Left cardiac atrium (tissue), 4 donors: ENCODE measurements at regions not wholly inside any gene's neighbourhood (a gene's known extent, or its start where the extent isn't known, plus 50 kb on each side); places are given as distances from the start of the nearest gene placed in this dataset.
"Not testable (repeated sequence)": the region's sequence is repeated elsewhere in the genome, so short reads cannot be mapped to it uniquely, and the experiment has no call there.

Source experiments
- ATAC-seq, 2 donors: fragments of 200-7000 bp; cut with Tn5 transposase; one replicate each; pipeline ENCODE4 v1.9.1; 2020; ENCODE audit warnings: mild to moderate bottlenecking in 2 of 2, moderate library complexity in 2 of 2
- DNase-seq: peaks from one replicate; pipeline ENCODE4 v3.0.0-alpha.2; 2020
- intact Hi-C, 2 donors: fragments of 100-400 bp; cut with DNase I; formaldehyde crosslinking; loops; one replicate each; pipeline versions ENCODE4 v1.14.1 to v1.15.1; 2022 to 2023
- donor health status: DM: no; HTN: yes; CAD: no.
- donor health status: DM: no; HTN: yes; CAD: no; lungs with severe emphysema.
- donor health status: DM: yes; HTN: yes; CAD: no.
- donor health status: Dilated cardiomyopathy.

GRCh38 chr9:108412755-108413154, 443.0 kb downstream of the ACTL7B start:
- DNase-seq (no peak), ATAC-seq (no peak)
- intact Hi-C loops, result no loop called here

GRCh38 chr9:108411632-108412031, 444.2 kb downstream of the ACTL7B start:
- intact Hi-C loops, result no loop called here

GRCh38 chr9:108410161-108410560, 445.6 kb downstream of the ACTL7B start:
- DNase-seq (no peak), ATAC-seq (no peak)
- intact Hi-C loops, result no loop called here

More at GRCh38 chr9:108411632-108412031, 444.2 kb downstream of the ACTL7B start:
- ATAC-seq (no peak), DNase-seq (no peak)

- DNase-seq, result no peak
- no peak for ATAC-seq
- intact Hi-C loops, result no loop called here
Observed at GRCh38 chr9:108400297-108400696, 455.5 kb downstream of the ACTL7B start.

- no peak for DNase-seq
- no peak for ATAC-seq
- intact Hi-C loops, result no loop called here
Observed at GRCh38 chr9:108399851-108400250, 455.9 kb downstream of the ACTL7B start.

GRCh38 chr9:108397286-108397685, 458.5 kb downstream of the ACTL7B start:
- DNase-seq (no peak), ATAC-seq (no peak)
- intact Hi-C loops, result no loop called here

GRCh38 chr9:108396611-108397010, 459.2 kb downstream of the ACTL7B start:
- intact Hi-C loops, result no loop called here

GRCh38 chr9:108396193-108396592, 459.6 kb downstream of the ACTL7B start:
- DNase-seq (no peak), ATAC-seq (no peak)
- intact Hi-C loops, result no loop called here

More at GRCh38 chr9:108396611-108397010, 459.2 kb downstream of the ACTL7B start:
- ATAC-seq (no peak), DNase-seq (no peak)

GRCh38 chr9:108395421-108395820, 460.4 kb downstream of the ACTL7B start:
- intact Hi-C loops, result no loop called here
- no peak for DNase-seq
- ATAC-seq, result no peak

- intact Hi-C loops, result no loop called here
- no peak for DNase-seq
Observed at GRCh38 chr9:108394726-108395125, 461.1 kb downstream of the ACTL7B start.

GRCh38 chr9:108393481-108394001, 462.2 kb downstream of the ACTL7B start:
- intact Hi-C loops, DNase-seq, ATAC-seq: not testable (repeated sequence)

More at GRCh38 chr9:108394726-108395125, 461.1 kb downstream of the ACTL7B start:
- no peak for ATAC-seq

GRCh38 chr9:108392877-108393276, 462.9 kb downstream of the ACTL7B start:
- intact Hi-C loops, result no loop called here
- no peak for ATAC-seq
- no peak for DNase-seq

- ATAC-seq, result no peak
- intact Hi-C loops, result no loop called here
- DNase-seq, result no peak
Observed at GRCh38 chr9:108389056-108389455, 466.7 kb downstream of the ACTL7B start.

GRCh38 chr9:108386859-108387384, 468.9 kb downstream of the ACTL7B start:
- no peak for ATAC-seq

GRCh38 chr9:108386032-108386431, 469.8 kb downstream of the ACTL7B start:
- ATAC-seq, result no peak
- no peak for DNase-seq
- intact Hi-C loops, result no loop called here

More at GRCh38 chr9:108386859-108387384, 468.9 kb downstream of the ACTL7B start:
- intact Hi-C loops, result no loop called here
- no peak for DNase-seq

- intact Hi-C loops, result no loop called here
- DNase-seq, result no peak
- ATAC-seq, result no peak
Observed at GRCh38 chr9:108383796-108384195, 472.0 kb downstream of the ACTL7B start.

- intact Hi-C loops, result no loop called here
- ATAC-seq (no peak), DNase-seq (no peak)
Observed at GRCh38 chr9:108382310-108382709, 473.5 kb downstream of the ACTL7B start.

- intact Hi-C loops, result no loop called here
- ATAC-seq (no peak), DNase-seq (no peak)
Observed at GRCh38 chr9:108377881-108378280, 477.9 kb downstream of the ACTL7B start.

- ATAC-seq (no peak), DNase-seq (no peak)
- intact Hi-C loops, result no loop called here
Observed at GRCh38 chr9:108377382-108377781, 478.4 kb downstream of the ACTL7B start.

- DNase-seq, result no peak
- ATAC-seq, result no peak
- intact Hi-C loops, result no loop called here
Observed at GRCh38 chr9:108376140-108376539, 479.6 kb downstream of the ACTL7B start.

- ATAC-seq, result no peak
- DNase-seq, result no peak
- intact Hi-C loops, result no loop called here
Observed at GRCh38 chr9:108374626-108375025, 481.2 kb downstream of the ACTL7B start.
